Endothelial cell (in vitro differentiated cells): ENCODE measurements at regions not wholly inside any gene's neighbourhood (a gene's known extent, or its start where the extent isn't known, plus 50 kb on each side); places are given as distances from the start of the nearest gene placed in this dataset.

Source experiments
- DNase-seq: peaks from one replicate; pipeline ENCODE4 v3.0.0; 2021; ENCODE audit warnings: low spot score
- H3K27ac Mint-ChIP-seq: one replicate; pipeline ENCODE4 v1.8.0; 2021; ENCODE audit warnings: mixed read lengths, inconsistent platforms; ENCODE audit not compliant: unreplicated experiment
- H3K27me3 Mint-ChIP-seq: one replicate; pipeline ENCODE4 v1.8.0; 2021; ENCODE audit warnings: mild to moderate bottlenecking, moderate library complexity, mixed read lengths, inconsistent platforms; ENCODE audit not compliant: unreplicated experiment
- H3K36me3 Mint-ChIP-seq: one replicate; pipeline ENCODE4 v1.8.0; 2021; ENCODE audit warnings: mild to moderate bottlenecking, low read depth, mixed read lengths, inconsistent platforms; ENCODE audit not compliant: unreplicated experiment
- H3K4me1 Mint-ChIP-seq: one replicate; pipeline ENCODE4 v1.8.0; 2021; ENCODE audit warnings: mild to moderate bottlenecking, mixed read lengths, inconsistent platforms; ENCODE audit not compliant: unreplicated experiment
- H3K4me3 Mint-ChIP-seq: one replicate; pipeline ENCODE4 v1.8.0; 2021; ENCODE audit warnings: mild to moderate bottlenecking, mixed read lengths, inconsistent platforms; ENCODE audit not compliant: unreplicated experiment
- H3K9me3 Mint-ChIP-seq: one replicate; pipeline ENCODE4 v1.8.0; 2021; ENCODE audit warnings: mixed read lengths, inconsistent platforms; ENCODE audit not compliant: unreplicated experiment
- TF ChIP-seq, protein P1 (sequence below): fragments of 200-600 bp; sonication (generic); IDR thresholded peaks from one replicate; pipeline ENCODE4 v1.5.0; 2021; ENCODE audit warnings: antibody characterized with exemption; ENCODE audit not compliant: unreplicated experiment

DNA sequence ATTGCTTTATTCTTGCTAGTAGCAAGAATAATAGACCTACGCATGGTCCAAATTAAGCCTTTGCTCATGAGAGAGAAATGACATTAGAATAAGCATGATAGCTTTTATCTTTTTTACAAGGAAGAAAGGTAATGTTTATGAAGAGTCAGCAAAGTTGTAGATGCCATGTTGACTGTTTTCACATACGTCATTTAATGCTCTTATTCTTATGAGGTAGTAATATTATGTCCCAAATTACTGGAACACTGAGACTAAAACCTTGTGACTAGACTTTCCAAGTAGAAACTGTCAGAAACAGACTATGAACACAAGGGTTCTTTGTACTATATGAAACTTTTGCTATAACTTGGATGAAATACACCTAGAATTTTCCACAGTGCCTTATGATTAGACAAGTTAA, 552.8 kb upstream of the SLC8A1 start:
- no peaks in the 10 kb centered on the region for H3K9me3 Mint-ChIP-seq
- no peak overlapping the region for H3K27ac Mint-ChIP-seq
- H3K4me3 Mint-ChIP-seq, result no peak overlapping the region
- H3K27me3 Mint-ChIP-seq, result no peaks in the 10 kb centered on the region
- TF ChIP-seq, protein P1, sequence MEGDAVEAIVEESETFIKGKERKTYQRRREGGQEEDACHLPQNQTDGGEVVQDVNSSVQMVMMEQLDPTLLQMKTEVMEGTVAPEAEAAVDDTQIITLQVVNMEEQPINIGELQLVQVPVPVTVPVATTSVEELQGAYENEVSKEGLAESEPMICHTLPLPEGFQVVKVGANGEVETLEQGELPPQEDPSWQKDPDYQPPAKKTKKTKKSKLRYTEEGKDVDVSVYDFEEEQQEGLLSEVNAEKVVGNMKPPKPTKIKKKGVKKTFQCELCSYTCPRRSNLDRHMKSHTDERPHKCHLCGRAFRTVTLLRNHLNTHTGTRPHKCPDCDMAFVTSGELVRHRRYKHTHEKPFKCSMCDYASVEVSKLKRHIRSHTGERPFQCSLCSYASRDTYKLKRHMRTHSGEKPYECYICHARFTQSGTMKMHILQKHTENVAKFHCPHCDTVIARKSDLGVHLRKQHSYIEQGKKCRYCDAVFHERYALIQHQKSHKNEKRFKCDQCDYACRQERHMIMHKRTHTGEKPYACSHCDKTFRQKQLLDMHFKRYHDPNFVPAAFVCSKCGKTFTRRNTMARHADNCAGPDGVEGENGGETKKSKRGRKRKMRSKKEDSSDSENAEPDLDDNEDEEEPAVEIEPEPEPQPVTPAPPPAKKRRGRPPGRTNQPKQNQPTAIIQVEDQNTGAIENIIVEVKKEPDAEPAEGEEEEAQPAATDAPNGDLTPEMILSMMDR, result no peak
- no peaks in the 10 kb centered on the region for H3K36me3 Mint-ChIP-seq
- no peaks in the 10 kb centered on the region for H3K4me1 Mint-ChIP-seq
- no peak for DNase-seq

DNA sequence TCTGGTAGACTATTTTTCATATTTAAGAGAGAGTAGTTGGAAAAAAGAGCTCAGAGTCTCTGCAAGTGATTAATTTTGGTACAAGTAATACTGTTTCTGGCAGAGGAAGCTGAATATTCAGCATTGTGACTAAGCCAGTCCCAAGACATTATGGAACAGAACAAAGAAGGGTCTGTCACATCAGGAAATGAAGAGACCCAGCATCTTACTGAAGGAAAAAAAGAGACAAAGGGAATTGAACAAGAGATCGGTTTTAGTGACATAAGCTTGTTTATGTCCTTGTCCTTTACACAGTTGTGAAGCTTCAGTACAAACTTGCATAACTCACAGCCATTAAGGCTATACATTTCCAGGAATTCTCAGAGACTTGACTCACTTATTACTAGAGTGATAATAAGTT, 568.5 kb upstream of the SLC8A1 start:
- Mint-ChIP-seq H3K9me3 (no peaks in the 10 kb centered on the region), H3K4me3 (no peak overlapping the region), H3K4me1 (no peaks in the 10 kb centered on the region), H3K27me3 (peaks cover 1% of the 10 kb centered on the region), H3K36me3 (no peaks in the 10 kb centered on the region), H3K27ac (no peak overlapping the region)
- no peak for DNase-seq
- TF ChIP-seq, protein P1, result no peak

DNA sequence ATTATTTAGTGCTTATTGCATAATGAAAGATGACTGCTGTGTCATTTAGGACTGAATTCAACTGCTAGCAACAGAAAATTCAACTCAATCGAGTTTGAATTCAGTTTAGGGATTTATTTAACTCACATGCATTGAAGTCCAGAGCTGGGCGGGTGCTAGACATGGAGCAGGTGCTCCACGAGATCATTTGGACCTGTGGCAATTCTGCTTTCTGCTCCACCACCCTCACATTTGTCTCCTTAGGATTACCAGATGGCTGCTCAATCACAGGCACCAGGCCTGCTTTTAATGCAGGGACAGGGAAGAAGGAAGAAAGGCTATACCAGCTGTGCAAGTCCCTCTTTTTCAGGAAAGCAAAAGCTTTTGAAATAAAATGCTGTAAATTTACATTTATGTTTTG, 572.9 kb upstream of the SLC8A1 start:
- no peak for DNase-seq
- H3K27ac Mint-ChIP-seq, result no peak overlapping the region

DNA sequence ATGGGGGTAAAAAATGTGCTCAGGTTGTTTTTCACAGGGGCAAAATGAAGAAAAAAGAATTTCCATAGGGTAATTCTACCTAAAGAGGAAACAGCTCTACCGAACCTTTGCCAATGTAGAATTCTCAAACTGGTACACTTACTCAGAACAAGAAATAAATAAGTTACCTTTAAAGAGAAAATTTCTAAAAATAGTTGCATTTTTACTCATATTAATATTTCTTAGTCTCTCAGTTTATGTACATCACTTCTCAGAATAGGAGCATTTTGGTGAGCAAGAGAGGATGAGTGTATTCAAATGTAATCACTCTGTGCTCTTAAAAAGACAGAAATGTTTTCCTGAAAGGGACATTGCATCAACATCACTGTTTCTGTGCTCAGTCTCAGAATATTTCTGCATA, 574.7 kb upstream of the SLC8A1 start:
- no peak overlapping the region for H3K27ac Mint-ChIP-seq
- TF ChIP-seq, protein P1, result no peak
- no peak for DNase-seq
- H3K36me3 Mint-ChIP-seq, result no peaks in the 10 kb centered on the region
- no peaks in the 10 kb centered on the region for H3K4me1 Mint-ChIP-seq
- no peaks in the 10 kb centered on the region for H3K9me3 Mint-ChIP-seq
- no peaks in the 10 kb centered on the region for H3K27me3 Mint-ChIP-seq
- no peak overlapping the region for H3K4me3 Mint-ChIP-seq

More for the DNA sequence above, 572.9 kb upstream of the SLC8A1 start:
- Mint-ChIP-seq H3K4me1 (no peaks in the 10 kb centered on the region), H3K36me3 (no peaks in the 10 kb centered on the region), H3K27me3 (no peaks in the 10 kb centered on the region), H3K4me3 (no peak overlapping the region), H3K9me3 (no peaks in the 10 kb centered on the region)
- TF ChIP-seq, protein P1, result no peak

DNA sequence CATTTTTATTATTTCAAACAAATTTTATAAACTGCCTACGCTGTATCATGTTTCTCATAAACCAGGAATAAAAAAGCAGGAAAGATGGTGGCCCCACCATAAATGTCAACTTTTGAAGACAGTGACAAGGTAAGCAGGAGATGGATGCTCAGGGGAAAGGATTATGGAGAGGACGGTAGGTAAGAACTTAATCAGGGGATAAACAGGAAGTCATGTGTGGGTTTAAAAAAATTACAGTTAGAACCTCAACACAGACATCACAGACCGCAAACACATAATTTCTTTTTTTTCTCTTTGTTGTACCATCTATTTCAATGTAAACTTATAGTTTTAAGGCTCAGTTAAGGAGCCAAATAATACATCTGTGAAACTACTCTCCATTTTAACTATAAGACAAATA, 575.2 kb upstream of the SLC8A1 start:
- no peak for DNase-seq
- Mint-ChIP-seq H3K27ac (no peak overlapping the region), H3K4me1 (no peaks in the 10 kb centered on the region), H3K36me3 (no peaks in the 10 kb centered on the region), H3K9me3 (no peaks in the 10 kb centered on the region), H3K4me3 (no peak overlapping the region), H3K27me3 (no peaks in the 10 kb centered on the region)
- TF ChIP-seq, protein P1, result no peak
